Stomach smooth muscle (tissue), 2 donors: ENCODE measurements at regions not wholly inside any gene's neighbourhood (a gene's known extent, or its start where the extent isn't known, plus 50 kb on each side); places are given as distances from the start of the nearest gene placed in this dataset.

Source experiments
- H3K27ac ChIP-seq: one replicate; pipeline ENCODE4 v1.7.0; 2013; ENCODE audit warnings: mild to moderate bottlenecking, low read length, inconsistent platforms
- H3K27me3 ChIP-seq, 2 donors: one replicate each; pipeline ENCODE4 v1.7.0; 2013; ENCODE audit warnings: low read length in 2 of 2; ENCODE audit not compliant: insufficient read depth in 2 of 2, control insufficient read depth in 1 of 2
- H3K36me3 ChIP-seq, 2 donors: one replicate each; pipeline ENCODE4 v1.7.0; 2013; ENCODE audit warnings: low read length in 2 of 2; ENCODE audit not compliant: control insufficient read depth in 2 of 2, insufficient read depth in 2 of 2
- H3K4me1 ChIP-seq: one replicate; pipeline ENCODE4 v1.7.0; 2013; ENCODE audit warnings: low read length; ENCODE audit not compliant: control insufficient read depth, insufficient read depth
- H3K4me3 ChIP-seq, 2 donors: one replicate each; pipeline ENCODE4 v1.7.0; 2013; ENCODE audit warnings: low read length in 2 of 2
- H3K9ac ChIP-seq, 2 donors: one replicate each; pipeline ENCODE4 v1.7.0; 2013; ENCODE audit warnings: low read length in 2 of 2, mild to moderate bottlenecking in 1 of 2
- H3K9me3 ChIP-seq, 2 donors: one replicate each; pipeline ENCODE4 v1.7.0; 2013; ENCODE audit warnings: low read length in 2 of 2; ENCODE audit not compliant: control insufficient read depth in 2 of 2
- donor health status: healthy.
- donor health status: Pancreatic carcinoma.

DNA sequence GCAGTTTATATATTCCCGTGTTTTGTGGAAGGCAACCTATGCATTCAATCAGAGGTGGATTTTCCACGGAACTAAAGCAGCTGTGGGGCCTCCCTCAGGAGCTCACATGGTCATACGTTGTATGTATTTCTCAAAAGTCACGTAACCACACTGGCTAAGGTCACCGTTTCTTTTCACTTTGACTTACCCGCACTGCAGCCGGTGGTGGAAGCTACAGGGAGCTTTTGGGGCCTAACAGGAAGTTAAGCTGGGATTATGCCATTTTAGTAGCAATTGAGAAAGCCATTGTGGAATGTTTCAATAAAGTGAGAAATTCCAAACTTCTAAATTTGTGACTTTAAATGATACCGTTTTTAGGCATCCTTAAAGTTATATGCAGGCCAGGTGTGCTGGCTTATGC, 111.2 kb upstream of the KLF6 start:
- H3K27me3 ChIP-seq: no peaks in the 10 kb centered on the region
- H3K4me1 ChIP-seq: no peaks in the 10 kb centered on the region
- H3K4me3 ChIP-seq: no peak overlapping the region
- H3K9me3 ChIP-seq: no peaks in the 10 kb centered on the region
- no peak overlapping the region for H3K27ac ChIP-seq
- no peak overlapping the region for H3K9ac ChIP-seq
- H3K36me3 ChIP-seq: no peaks in the 10 kb centered on the region

DNA sequence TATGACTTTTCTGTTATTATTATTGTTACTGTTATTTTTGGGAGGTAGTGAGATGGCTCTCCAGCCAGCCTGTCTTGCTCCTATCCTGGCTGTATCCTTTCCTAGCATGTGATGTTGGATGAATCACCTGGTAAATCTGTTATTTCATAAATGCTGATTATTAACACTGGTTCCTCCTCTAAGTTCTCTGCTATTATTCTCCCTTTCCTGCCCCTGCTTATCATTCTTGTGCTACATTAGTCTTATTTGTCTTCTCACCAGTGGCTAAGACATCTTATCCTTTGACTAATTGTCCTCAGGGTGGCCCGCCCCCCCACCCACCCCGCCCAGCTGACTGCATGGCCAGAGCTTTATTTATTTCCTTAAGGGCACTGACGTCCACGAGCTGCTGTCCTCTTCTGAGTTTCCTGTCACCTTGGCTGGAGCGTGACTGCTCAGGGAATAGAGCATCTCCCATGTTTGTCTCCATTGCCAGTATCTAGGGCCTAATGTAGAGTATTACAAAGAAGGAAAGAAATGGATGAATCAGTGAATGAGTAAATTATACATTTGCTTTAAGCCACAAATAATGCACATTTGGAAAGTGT, 110.1 kb upstream of the KLF6 start:
- Histone ChIP-seq H3K4me3 (no peak overlapping the region), H3K27ac (no peak overlapping the region), H3K9ac (no peak overlapping the region), H3K4me1 (no peaks in the 10 kb centered on the region), H3K36me3 (no peaks in the 10 kb centered on the region), H3K27me3 (no peaks in the 10 kb centered on the region), H3K9me3 (no peaks in the 10 kb centered on the region)

DNA sequence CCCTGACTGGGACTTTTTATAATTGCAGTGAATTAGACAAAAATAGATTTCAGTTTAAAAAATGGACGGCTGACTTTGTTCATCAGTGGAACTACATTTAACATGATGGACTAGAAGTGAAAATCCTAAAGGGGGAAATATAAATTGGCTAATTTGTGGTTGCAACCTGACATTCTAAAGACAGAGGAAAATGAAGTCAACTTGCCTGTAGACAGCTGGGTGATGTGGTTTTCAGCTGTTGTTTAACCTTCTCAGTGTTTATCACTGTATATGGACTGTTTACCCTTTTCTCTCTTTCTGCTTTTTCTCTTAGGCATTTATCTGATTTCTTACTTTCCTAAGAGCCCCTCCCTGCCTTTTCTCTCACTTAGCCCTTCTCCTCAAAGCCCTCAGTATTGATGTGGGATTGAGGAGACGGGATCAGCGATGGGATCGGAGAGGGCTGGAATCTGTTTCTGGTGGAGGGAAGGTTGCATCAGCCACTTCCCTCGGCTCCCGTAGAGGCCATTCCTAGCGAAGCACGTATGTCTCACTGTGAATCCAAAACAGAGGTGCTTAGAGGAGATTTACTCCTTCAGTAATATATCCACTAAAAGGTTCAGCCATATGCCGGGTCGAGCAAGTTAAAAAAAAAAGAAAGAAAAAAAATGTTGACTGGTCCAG, 109.0 kb upstream of the KLF6 start:
- no peak overlapping the region for H3K9ac ChIP-seq
- H3K36me3 ChIP-seq: no peaks in the 10 kb centered on the region
- no peaks in the 10 kb centered on the region for H3K27me3 ChIP-seq
- no peaks in the 10 kb centered on the region for H3K9me3 ChIP-seq
- H3K4me3 ChIP-seq: no peak overlapping the region
- H3K27ac ChIP-seq: no peak overlapping the region
- no peaks in the 10 kb centered on the region for H3K4me1 ChIP-seq

GRCh38 chr10:3892440-3893425, 107.7 kb upstream of the KLF6 start:
- no peaks in the 10 kb centered on the region for H3K36me3 ChIP-seq
- no peak overlapping the region for H3K4me3 ChIP-seq
- peaks cover 4% of the 10 kb centered on the region for H3K4me1 ChIP-seq
- no peak overlapping the region for H3K9ac ChIP-seq
- no peaks in the 10 kb centered on the region for H3K9me3 ChIP-seq
- no peak overlapping the region for H3K27ac ChIP-seq
- H3K27me3 ChIP-seq: no peaks in the 10 kb centered on the region

GRCh38 chr10:3891396-3891795, 106.4 kb upstream of the KLF6 start:
- H3K27ac ChIP-seq: no peak overlapping the region
- no peaks in the 10 kb centered on the region for H3K36me3 ChIP-seq
- H3K9me3 ChIP-seq: no peaks in the 10 kb centered on the region
- no peak overlapping the region for H3K9ac ChIP-seq
- H3K27me3 ChIP-seq: no peaks in the 10 kb centered on the region
- H3K4me3 ChIP-seq: no peak overlapping the region
- H3K4me1 ChIP-seq: peaks cover 16% of the 10 kb centered on the region

GRCh38 chr10:3890602-3891352, 105.8 kb upstream of the KLF6 start:
- Histone ChIP-seq H3K36me3 (no peaks in the 10 kb centered on the region), H3K27me3 (no peaks in the 10 kb centered on the region), H3K9me3 (no peaks in the 10 kb centered on the region), H3K4me1 (peaks cover 17% of the 10 kb centered on the region), H3K27ac (no peak overlapping the region), H3K9ac (no peak overlapping the region), H3K4me3 (no peak overlapping the region)

DNA sequence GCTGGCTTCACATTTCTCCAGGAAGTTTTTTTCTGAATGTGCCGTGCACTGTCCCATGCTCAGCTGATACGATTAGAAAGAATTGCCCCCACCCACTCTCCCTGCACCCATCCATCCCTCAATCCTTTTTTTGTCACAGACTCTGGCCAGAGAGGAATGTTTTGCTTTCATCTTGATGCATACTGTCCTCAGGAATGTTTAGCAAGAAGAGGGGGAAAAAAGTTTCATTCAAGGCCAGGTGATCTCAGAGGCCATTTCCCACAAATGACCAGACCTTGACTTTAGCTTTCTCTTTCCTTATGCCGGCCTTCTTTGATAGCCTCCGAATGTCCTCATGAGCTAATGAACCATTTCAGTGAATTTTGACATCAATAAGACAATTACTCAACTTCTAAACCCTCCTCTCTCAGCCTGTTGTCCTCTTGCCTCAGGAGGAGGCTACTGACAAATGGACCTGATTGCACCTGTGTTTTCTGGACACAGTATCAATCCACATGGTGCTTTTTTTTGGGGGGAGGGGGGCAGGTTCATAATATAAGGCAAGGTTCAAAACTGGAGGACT, 105.0 kb upstream of the KLF6 start:
- Histone ChIP-seq H3K9me3 (no peaks in the 10 kb centered on the region), H3K9ac (no peak overlapping the region), H3K36me3 (no peaks in the 10 kb centered on the region), H3K4me3 (no peak overlapping the region), H3K4me1 (peaks cover 17% of the 10 kb centered on the region), H3K27me3 (no peaks in the 10 kb centered on the region), H3K27ac (no peak overlapping the region)

DNA sequence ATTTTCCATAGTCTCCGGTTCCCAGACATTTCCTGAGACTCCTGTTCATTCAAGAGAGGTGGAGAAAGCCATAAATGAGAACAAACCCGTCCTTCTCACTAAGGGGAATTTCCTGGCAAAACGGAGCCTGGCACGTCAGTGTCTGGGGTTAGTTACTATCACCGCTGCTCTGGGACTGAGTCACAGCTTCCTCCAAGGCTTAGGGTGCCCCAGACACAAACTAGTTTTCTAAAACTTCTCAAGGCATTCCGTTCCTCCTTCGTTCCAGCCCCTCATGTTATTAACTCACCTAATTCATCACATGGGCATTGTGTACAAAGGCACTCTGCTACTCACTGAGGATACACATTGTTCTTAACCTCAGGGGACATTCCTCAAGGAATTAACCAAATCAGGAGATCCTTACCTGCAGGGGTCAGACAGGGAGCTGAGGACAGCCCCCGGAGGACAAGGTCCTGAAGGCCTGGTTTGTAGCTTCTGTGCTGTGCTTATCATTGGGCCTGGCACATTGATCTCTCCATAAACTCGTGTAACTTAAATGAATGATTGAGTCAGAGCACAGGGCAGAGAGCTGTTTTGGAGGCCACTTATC, 103.0 kb upstream of the KLF6 start:
- Histone ChIP-seq H3K27me3 (no peaks in the 10 kb centered on the region), H3K4me1 (peaks cover 17% of the 10 kb centered on the region), H3K9ac (peak overlapping the region; percentile 68 to 86), H3K36me3 (no peaks in the 10 kb centered on the region), H3K4me3 (peak overlapping the region in 1 of 2 donors; percentile 43), H3K27ac (peak overlapping the region; percentile 92), H3K9me3 (no peaks in the 10 kb centered on the region)

DNA sequence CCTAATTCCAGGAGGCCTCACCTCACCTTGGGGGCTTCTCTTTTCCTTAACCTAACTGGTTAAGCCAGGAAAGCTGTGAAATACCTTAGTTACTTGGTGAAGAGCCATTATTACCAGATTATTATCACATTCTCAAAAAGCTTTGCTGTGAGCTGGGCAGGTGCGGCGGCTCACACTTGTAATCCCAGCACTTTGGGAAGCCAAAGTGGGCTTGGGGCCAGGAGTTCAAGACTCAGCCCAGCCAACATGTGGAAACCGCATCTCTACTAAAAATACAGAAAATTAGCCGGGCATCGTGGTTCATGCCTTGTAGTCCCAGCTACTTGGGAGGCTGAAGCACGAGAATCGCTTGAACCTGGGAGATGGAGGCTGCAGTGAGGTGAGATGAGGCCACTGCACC, 102.4 kb upstream of the KLF6 start:
- Histone ChIP-seq H3K36me3 (no peaks in the 10 kb centered on the region), H3K27me3 (no peaks in the 10 kb centered on the region), H3K4me3 (peak overlapping the region; percentile 43 to 57), H3K9me3 (no peaks in the 10 kb centered on the region), H3K9ac (peak overlapping the region; percentile 68 to 86), H3K4me1 (peaks cover 17% of the 10 kb centered on the region), H3K27ac (peak overlapping the region; percentile 92)
